ENCODE measurements at regions not wholly inside any gene's neighbourhood (a gene's known extent, or its start where the extent isn't known, plus 50 kb on each side); places are given as distances from the start of the nearest gene placed in this dataset.
A peak's percentile ranks its signal among the peaks of the same experiment; 100 is the strongest.

GRCh38 chr21:15468368-15468767 lies 261.4 kb upstream of the USP25 start:
- ChIA-PET POLR2A (no interaction called here), CTCF (ENCODE audit: low intra/inter-chr PET ratio, low total read pairs) (no interaction called here)
- BruUV-seq (replicated peaks), result no TSS peak
- Histone ChIP-seq H3K79me2 (ENCODE audit: insufficient read depth, low read length) (no peaks in the 10 kb centered on the region), H3K4me2 (ENCODE audit: low read depth, low read length) (no peak overlapping the region), H3K27me3 (ENCODE audit: control insufficient read depth in 1 of 2, insufficient read depth in 2 of 2, low read length in 2 of 2) (no peaks in the 10 kb centered on the region), H3K9me3 (ENCODE audit: low read length) (no peaks in the 10 kb centered on the region), H3K9ac (ENCODE audit: insufficient read depth, low read depth, low read length) (no peak overlapping the region; the same call in 1 of the 2 replicates), H2AFZ (ENCODE audit: low read length) (peak overlapping the region; percentile 68), H3K36me3 (replicated peaks in 1 of 2; ENCODE audit: control insufficient read depth in 1 of 2, insufficient read depth in 2 of 2, low read length in 2 of 2) (no peaks in the 10 kb centered on the region), H4K20me1 (ENCODE audit: insufficient read depth, low read length) (no peaks in the 10 kb centered on the region), H3K4me3 (replicated peaks in 1 of 3; ENCODE audit: insufficient read depth in 1 of 3, low read depth in 2 of 3, low read length in 3 of 3) (no peak overlapping the region), H3K4me1 (ENCODE audit: insufficient read depth, low read length) (peaks cover 29% of the 10 kb centered on the region), H3K27ac (ENCODE audit: extremely low read length, insufficient read depth, low read length) (no peak overlapping the region)
- 100% methylated on average over 2 of the region's 2 CpGs for WGBS (ENCODE audit: low lambda C conversion rate)
- TF ChIP-seq RFX5 (IDR thresholded peaks at IDR 0.05; ENCODE audit: low read depth, low read length) (no peak), TCF7 (IDR thresholded peaks at IDR 0.05; ENCODE audit: low read depth) (no peak), RBM22 (optimal IDR thresholded peaks at IDR 0.05; ENCODE audit: low read length) (no peak), SUZ12 (IDR thresholded peaks at IDR 0.05; ENCODE audit: low read depth, low read length) (no peak), SP5 (CRISPR knock-in tag; IDR thresholded peaks at IDR 0.05; ENCODE audit: borderline replicate concordance, low read depth) (no peak), RBM39 (IDR thresholded peaks at IDR 0.05; ENCODE audit: low read depth, low read length, poor library complexity, severe bottlenecking) (no peak), EHMT2 (IDR thresholded peaks at IDR 0.05; ENCODE audit: borderline replicate concordance, low read depth, low read length) (no peak), IRX3 (CRISPR knock-in tag; IDR thresholded peaks at IDR 0.05; ENCODE audit: borderline replicate concordance, low read depth) (no peak)
- TF ChIP-seq, protein P1, sequence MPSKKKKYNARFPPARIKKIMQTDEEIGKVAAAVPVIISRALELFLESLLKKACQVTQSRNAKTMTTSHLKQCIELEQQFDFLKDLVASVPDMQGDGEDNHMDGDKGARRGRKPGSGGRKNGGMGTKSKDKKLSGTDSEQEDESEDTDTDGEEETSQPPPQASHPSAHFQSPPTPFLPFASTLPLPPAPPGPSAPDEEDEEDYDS (CRISPR knock-in tag; IDR thresholded peaks at IDR 0.05), result no peak
- intact Hi-C loops (cut with micrococcal nuclease; ENCODE audit: unreplicated experiment) (no loop called here), in situ Hi-C loops (cut with HindIII; ENCODE audit: extremely low pct_ligation_motif_present, low pct_unique_long_range_greater_than_20kb) (no loop called here)
- DNase-seq (ENCODE audit: low spot score) (no peak), ATAC-seq (no peak), FAIRE-seq (no peak)
